Esophagus muscularis mucosa (tissue), 4 donors: ENCODE measurements at regions not wholly inside any gene's neighbourhood (a gene's known extent, or its start where the extent isn't known, plus 50 kb on each side); places are given as distances from the start of the nearest gene placed in this dataset.
"Not testable (repeated sequence)": the region's sequence is repeated elsewhere in the genome, so short reads cannot be mapped to it uniquely, and the experiment has no call there.

Source experiments
- DNase-seq: peaks from one replicate; pipeline ENCODE4 v3.0.0-alpha.2; 2017; ENCODE audit errors: extremely low spot score
- H3K27ac ChIP-seq, 4 donors: fragments of 200-600 bp; sonication (generic); replicated peaks in 1 of 4; 1 replicate in 3 of 4; 2 replicates in 1 of 4; pipeline ENCODE4 v1.5.1; 2016 to 2019; ENCODE audit warnings: mild to moderate bottlenecking in 1 of 4
- H3K27me3 ChIP-seq, 4 donors: fragments of 200-600 bp; sonication (generic); one replicate each; pipeline versions ENCODE4 v1.5.1 to v1.6.0; 2016 to 2019
- H3K36me3 ChIP-seq, 4 donors: fragments of 200-600 bp; sonication (generic); one replicate each; pipeline ENCODE4 v1.5.1; 2016 to 2019
- H3K4me1 ChIP-seq, 4 donors: fragments of 200-600 bp; sonication (generic); one replicate each; pipeline ENCODE4 v1.5.1; 2016 to 2019
- H3K4me3 ChIP-seq, 4 donors: fragments of 200-600 bp; sonication (generic); 1 replicate in 2 of 4; 2 replicates in 2 of 4; pipeline ENCODE4 v1.5.1; 2016 to 2019; ENCODE audit warnings: mild to moderate bottlenecking in 4 of 4, moderate library complexity in 1 of 4
- H3K9me3 ChIP-seq, 4 donors: fragments of 200-600 bp; sonication (generic); 1 replicate in 3 of 4; 2 replicates in 1 of 4; pipeline ENCODE4 v1.5.1; 2016 to 2019
- CTCF ChIP-seq, 3 experiments: fragments of 200-600 bp in 2 of 3; fragments of 450-650 bp in 1 of 3; sonication (generic) in 2 of 3; IDR thresholded peaks; one replicate each; pipeline ENCODE4 v1.5.1; 2017 to 2019; ENCODE audit warnings: antibody characterized with exemption in 3 of 3, mild to moderate bottlenecking in 2 of 3, moderate library complexity in 1 of 3
- EP300 ChIP-seq: sonication (generic); formaldehyde crosslinking; IDR thresholded peaks from one replicate; pipeline ENCODE4 v1.6.1; 2017; ENCODE audit warnings: antibody characterized with exemption
- POLR2A ChIP-seq: fragments of 450-650 bp; IDR thresholded peaks from one replicate; pipeline ENCODE4 v1.6.1; 2017; ENCODE audit warnings: antibody characterized with exemption, moderate library complexity, mild to moderate bottlenecking, low read depth
- POLR2AphosphoS5 ChIP-seq, 2 donors: sonication (generic); formaldehyde crosslinking; IDR thresholded peaks; one replicate each; pipeline ENCODE4 v1.6.1; 2017; ENCODE audit warnings: antibody characterized with exemption in 2 of 2
- WGBS: methylation state at CpG from one replicate; pipeline ENCODE4 v1.1.5; 2018; 5-methylcytosine and 5-hydroxymethylcytosine counted together
- intact Hi-C: fragments of 100-400 bp; cut with DNase I; formaldehyde crosslinking; loops from one replicate; pipeline ENCODE4 v1.15.1; 2023

GRCh38 chr18:57950542-57950941 lies 93.5 kb upstream of the NEDD4L start:
- Histone ChIP-seq H3K4me3 (no peak overlapping the region), H3K27me3 (no peaks in the 10 kb centered on the region), H3K36me3 (no peaks in the 10 kb centered on the region), H3K9me3 (no peaks in the 10 kb centered on the region), H3K27ac (no peak overlapping the region), H3K4me1 (peaks cover 0 to 10% (median 8%) of the 10 kb centered on the region in 4 donors)
- intact Hi-C loops, result no loop called here
- 93% methylated on average over 2 of the region's 2 CpGs for WGBS
- no peak for DNase-seq
- TF ChIP-seq CTCF (IDR thresholded peaks at IDR 0.05), result no peak
- no peak for TF ChIP-seq POLR2A
- no peak for TF ChIP-seq POLR2AphosphoS5 (IDR thresholded peaks at IDR 0.05)
- no peak for TF ChIP-seq EP300

- H3K36me3 ChIP-seq, result not testable (repeated sequence)
Measured at GRCh38 chr18:57949335-57949734, 94.7 kb upstream of the NEDD4L start.

GRCh38 chr18:57947117-57947516 lies 96.9 kb upstream of the NEDD4L start:
- WGBS, result 90% methylated on average over 3 of the region's 3 CpGs
- peak; percentile 39 for DNase-seq
- Histone ChIP-seq H3K9me3 (no peaks in the 10 kb centered on the region), H3K27ac (no peak overlapping the region), H3K4me1 (peaks cover 0 to 5% (median 2%) of the 10 kb centered on the region in 4 donors), H3K4me3 (no peak overlapping the region), H3K27me3 (no peaks in the 10 kb centered on the region), H3K36me3 (no peaks in the 10 kb centered on the region)
- intact Hi-C loops, result no loop called here
- TF ChIP-seq POLR2AphosphoS5 (IDR thresholded peaks at IDR 0.05) (no peak), EP300 (no peak), CTCF (IDR thresholded peaks at IDR 0.05) (no peak), POLR2A (no peak)

More at GRCh38 chr18:57949335-57949734, 94.7 kb upstream of the NEDD4L start:
- intact Hi-C loops, H3K4me1 ChIP-seq, H3K4me3 ChIP-seq, H3K27ac ChIP-seq, H3K9me3 ChIP-seq, H3K27me3 ChIP-seq, DNase-seq: not testable (repeated sequence)
- WGBS, result 97% methylated on average over 7 of the region's 7 CpGs

DNA sequence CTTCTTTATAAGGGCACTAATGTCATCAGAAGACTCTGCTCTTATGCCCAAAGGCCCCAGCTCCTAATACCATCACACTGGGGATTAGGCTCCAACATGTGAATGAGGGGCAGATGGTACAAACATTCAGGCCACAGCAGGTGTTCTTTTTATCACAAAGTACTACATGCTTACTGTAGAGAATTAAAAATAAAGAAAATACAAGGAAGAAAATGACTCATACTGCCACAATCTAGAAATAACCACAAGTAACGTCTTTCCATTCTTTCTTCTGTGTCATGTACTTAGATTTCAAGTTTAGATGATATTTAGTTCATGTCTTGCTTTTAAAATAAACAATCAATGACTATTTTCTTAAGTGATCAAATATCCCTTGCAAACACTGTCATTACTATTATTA lies 100.3 kb upstream of the NEDD4L start:
- Histone ChIP-seq H3K4me1 (no peaks in the 10 kb centered on the region), H3K27me3 (no peaks in the 10 kb centered on the region), H3K36me3 (no peaks in the 10 kb centered on the region), H3K4me3 (no peak overlapping the region), H3K27ac (no peak overlapping the region), H3K9me3 (no peaks in the 10 kb centered on the region)
- WGBS, result 73% methylated on average over 1 of the region's 1 CpG
- intact Hi-C loops, result no loop called here
- DNase-seq, result peak; percentile 19
- TF ChIP-seq CTCF (IDR thresholded peaks at IDR 0.05) (no peak), POLR2A (no peak), POLR2AphosphoS5 (IDR thresholded peaks at IDR 0.05) (no peak), EP300 (no peak)

GRCh38 chr18:57942493-57942892 lies 101.5 kb upstream of the NEDD4L start:
- intact Hi-C loops, result no loop called here
- Histone ChIP-seq H3K9me3 (no peaks in the 10 kb centered on the region), H3K4me3 (no peak overlapping the region), H3K27ac (no peak overlapping the region), H3K27me3 (no peaks in the 10 kb centered on the region), H3K4me1 (no peaks in the 10 kb centered on the region), H3K36me3 (no peaks in the 10 kb centered on the region)
- 95% methylated on average over 1 of the region's 1 CpG for WGBS
- DNase-seq, result peak; percentile 50
- TF ChIP-seq POLR2A (no peak), POLR2AphosphoS5 (IDR thresholded peaks at IDR 0.05) (no peak), CTCF (IDR thresholded peaks at IDR 0.05) (no peak), EP300 (no peak)
